DND-41 (cell line): ENCODE measurements at regions not wholly inside any gene's neighbourhood (a gene's known extent, or its start where the extent isn't known, plus 50 kb on each side); places are given as distances from the start of the nearest gene placed in this dataset.

Source experiments
- ATAC-seq: fragments of 200-7000 bp; cut with Tn5 transposase; 3 replicates; pipeline ENCODE4 v1.9.1; 2021; ENCODE audit warnings: low read depth; ENCODE audit not compliant: insufficient read depth
- DNase-seq: peaks from one replicate; pipeline ENCODE4 v3.0.0-alpha.2; 2020
- H2AFZ ChIP-seq: 2 replicates; pipeline ENCODE4 v1.6.0; 2012; ENCODE audit warnings: low read depth, low read length
- H3K27ac ChIP-seq: 2 replicates; pipeline ENCODE4 v1.5.1; 2012; ENCODE audit warnings: low read length, inconsistent platforms
- H3K27me3 ChIP-seq: fragments of 200-600 bp; sonication (generic); 2 replicates; pipeline ENCODE4 v1.6.0; 2012; ENCODE audit warnings: low read length, mild to moderate bottlenecking, inconsistent platforms; ENCODE audit not compliant: insufficient read depth, poor library complexity
- H3K36me3 ChIP-seq: 2 replicates; pipeline ENCODE4 v1.5.1; 2012; ENCODE audit warnings: low read length, inconsistent platforms; ENCODE audit not compliant: insufficient read depth
- H3K4me1 ChIP-seq: 2 replicates; pipeline ENCODE4 v1.5.1; 2012; ENCODE audit warnings: mild to moderate bottlenecking, low read length; ENCODE audit not compliant: insufficient read depth
- H3K4me2 ChIP-seq: 2 replicates; pipeline ENCODE4 v1.6.0; 2012; ENCODE audit warnings: mild to moderate bottlenecking, moderate library complexity, low read length, inconsistent platforms; ENCODE audit not compliant: insufficient read depth
- H3K4me3 ChIP-seq, 2 experiments: fragments of 200-600 bp in 1 of 2; shearing (Covaris generic) in 1 of 2; 2 replicates each; pipeline ENCODE4 v1.5.1; 2012 to 2016; ENCODE audit warnings: inconsistent platforms in 2 of 2, low read length in 2 of 2, mild to moderate bottlenecking in 2 of 2, low read depth in 1 of 2, moderate library complexity in 1 of 2
- H3K79me2 ChIP-seq: 2 replicates; pipeline ENCODE4 v1.6.0; 2012; ENCODE audit warnings: low read length, inconsistent platforms; ENCODE audit not compliant: insufficient read depth
- H3K9ac ChIP-seq: 2 replicates; pipeline ENCODE4 v1.6.0; 2012; ENCODE audit warnings: low read depth, mild to moderate bottlenecking, inconsistent platforms, low read length, moderate library complexity
- H3K9me3 ChIP-seq: 2 replicates; pipeline ENCODE4 v1.5.1; 2012; ENCODE audit warnings: low read length, moderate library complexity, mild to moderate bottlenecking, inconsistent platforms; ENCODE audit not compliant: insufficient read depth, severe bottlenecking
- H4K20me1 ChIP-seq: 2 replicates; pipeline ENCODE4 v1.6.0; 2012; ENCODE audit warnings: low read length; ENCODE audit not compliant: insufficient read depth
- CTCF ChIP-seq: IDR thresholded peaks from 2 replicates; pipeline ENCODE4 v1.5.1; 2012; ENCODE audit warnings: borderline replicate concordance, low read length, moderate library complexity, mild to moderate bottlenecking; ENCODE audit not compliant: poor library complexity, severe bottlenecking; ENCODE audit errors: extremely low read depth
- EZH2 ChIP-seq: IDR thresholded peaks from 3 replicates; pipeline ENCODE4 v1.6.1; 2012; ENCODE audit warnings: borderline replicate concordance, low read depth, mild to moderate bottlenecking, moderate library complexity, low read length, inconsistent platforms; ENCODE audit not compliant: severe bottlenecking

DNA sequence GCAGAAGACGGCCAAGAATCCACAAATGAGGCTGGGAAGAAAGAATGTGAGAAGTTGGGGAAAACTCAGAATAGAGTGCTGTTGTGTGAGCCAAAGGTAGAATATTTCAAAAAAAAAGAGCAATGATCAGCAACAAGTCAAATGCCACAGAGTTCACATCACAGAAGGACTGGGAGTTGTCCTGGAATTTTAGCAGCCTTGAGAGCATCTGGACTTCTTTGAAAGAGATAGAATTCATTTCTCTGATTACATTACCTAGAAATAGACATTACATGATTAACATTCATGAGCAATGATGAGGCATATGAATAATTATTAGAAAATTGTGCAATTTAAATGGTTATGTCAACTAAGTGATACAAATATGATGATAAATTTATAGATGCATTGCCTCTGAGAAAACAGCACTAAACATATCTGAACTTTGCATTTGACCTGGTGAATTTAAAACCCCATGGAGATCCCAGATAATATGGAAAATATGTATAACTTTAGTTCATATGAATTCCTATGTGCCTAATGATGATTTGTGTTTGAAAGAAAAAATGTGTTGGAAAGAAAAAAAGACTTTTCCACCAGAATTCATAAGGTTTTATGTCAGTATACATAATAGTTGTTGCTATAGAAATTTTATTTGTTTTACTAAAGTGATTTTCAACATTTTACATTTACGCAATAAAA is 186.2 kb downstream of the POSTN start:
- ATAC-seq (no peak), DNase-seq (no peak)

DNA sequence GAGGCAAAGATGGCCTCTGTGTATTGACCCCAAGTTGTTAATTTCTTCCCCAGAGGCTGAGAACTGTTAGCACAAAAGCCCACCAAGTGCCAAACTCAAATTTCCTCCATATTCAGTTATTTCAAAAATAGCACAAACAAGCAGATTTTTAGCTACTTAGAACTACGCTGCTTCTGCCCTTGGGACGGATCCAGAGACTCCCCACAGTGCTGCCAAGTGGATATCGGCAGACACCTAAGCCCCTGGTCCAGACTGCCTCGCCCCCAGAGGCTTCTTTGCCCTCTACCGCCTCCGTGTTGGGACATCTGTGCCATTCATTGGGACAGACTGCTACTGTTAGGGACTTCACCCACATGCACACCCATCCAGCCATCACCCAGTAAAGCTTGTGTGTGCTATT is 188.3 kb downstream of the POSTN start:
- H3K4me2 ChIP-seq = no peak overlapping the region
- ATAC-seq = no peak
- H3K4me1 ChIP-seq = no peaks in the 10 kb centered on the region
- no peak overlapping the region for H3K27ac ChIP-seq
- no peak overlapping the region for H2AFZ ChIP-seq
- no peak overlapping the region for H3K4me3 ChIP-seq
- no peaks in the 10 kb centered on the region for H3K36me3 ChIP-seq
- H3K27me3 ChIP-seq = no peaks in the 10 kb centered on the region
- H4K20me1 ChIP-seq = no peaks in the 10 kb centered on the region
- no peaks in the 10 kb centered on the region for H3K9me3 ChIP-seq
- H3K9ac ChIP-seq = no peak overlapping the region
- no peak for DNase-seq
- H3K79me2 ChIP-seq = no peaks in the 10 kb centered on the region
- TF ChIP-seq CTCF = no peak
- no peak for TF ChIP-seq EZH2

More for the DNA sequence above, 186.2 kb downstream of the POSTN start:
- Histone ChIP-seq H3K9ac (no peak overlapping the region), H4K20me1 (no peaks in the 10 kb centered on the region), H2AFZ (no peak overlapping the region), H3K36me3 (no peaks in the 10 kb centered on the region), H3K4me2 (no peak overlapping the region), H3K27ac (no peak overlapping the region), H3K4me3 (no peak overlapping the region), H3K79me2 (no peaks in the 10 kb centered on the region), H3K27me3 (no peaks in the 10 kb centered on the region), H3K9me3 (no peaks in the 10 kb centered on the region), H3K4me1 (no peaks in the 10 kb centered on the region)
- TF ChIP-seq EZH2 = no peak

- H3K4me1 ChIP-seq = no peaks in the 10 kb centered on the region
- H3K4me2 ChIP-seq = no peak overlapping the region
- TF ChIP-seq EZH2 = no peak
- TF ChIP-seq CTCF = no peak
- no peak overlapping the region for H3K9ac ChIP-seq
- no peaks in the 10 kb centered on the region for H4K20me1 ChIP-seq
- H2AFZ ChIP-seq = no peak overlapping the region
- no peak overlapping the region for H3K27ac ChIP-seq
- H3K79me2 ChIP-seq = no peaks in the 10 kb centered on the region
- H3K36me3 ChIP-seq = no peaks in the 10 kb centered on the region
- DNase-seq = no peak
- H3K4me3 ChIP-seq = no peak overlapping the region
- no peak for ATAC-seq
- no peaks in the 10 kb centered on the region for H3K9me3 ChIP-seq
- no peaks in the 10 kb centered on the region for H3K27me3 ChIP-seq
Measured at GRCh38 chr13:37409756-37410155, 188.8 kb downstream of the POSTN start.

DNA sequence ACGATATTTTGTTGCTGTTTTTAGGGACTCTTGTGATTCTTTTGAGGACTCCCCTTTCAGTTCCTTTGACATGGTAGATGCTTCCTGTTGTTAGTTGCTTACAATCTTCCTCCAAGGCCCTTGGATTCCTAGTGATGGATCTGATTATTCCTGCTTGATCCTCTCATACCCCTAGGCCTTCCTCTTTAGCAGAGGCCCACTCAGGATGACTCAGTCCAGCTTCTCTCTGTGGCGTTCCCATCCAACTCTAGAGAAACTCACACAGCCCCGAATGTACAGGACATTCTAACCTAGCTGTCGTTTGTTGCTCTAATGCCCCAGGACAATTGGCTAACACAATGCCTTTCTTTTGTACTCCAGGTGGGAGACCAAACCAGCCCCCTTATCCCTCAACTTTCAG is 191.4 kb downstream of the POSTN start:
- TF ChIP-seq EZH2 (no peak), CTCF (no peak)
- Histone ChIP-seq H3K79me2 (no peaks in the 10 kb centered on the region), H2AFZ (no peak overlapping the region), H4K20me1 (no peaks in the 10 kb centered on the region), H3K27ac (no peak overlapping the region), H3K9me3 (no peaks in the 10 kb centered on the region), H3K4me3 (no peak overlapping the region), H3K4me2 (no peak overlapping the region), H3K27me3 (no peaks in the 10 kb centered on the region), H3K9ac (no peak overlapping the region), H3K36me3 (no peaks in the 10 kb centered on the region), H3K4me1 (no peaks in the 10 kb centered on the region)
- ATAC-seq (no peak), DNase-seq (no peak)
